Upper lobe of right lung (tissue), 1 donor: ENCODE measurements at regions not wholly inside any gene's neighbourhood (a gene's known extent, or its start where the extent isn't known, plus 50 kb on each side); places are given as distances from the start of the nearest gene placed in this dataset.
A peak's percentile ranks its signal among the peaks of the same experiment; 100 is the strongest.

Source experiments
- ATAC-seq: fragments of 200-7000 bp; cut with Tn5 transposase; one replicate; pipeline ENCODE4 v1.9.1; 2020; ENCODE audit warnings: mild to moderate bottlenecking, moderate library complexity
- DNase-seq: peaks from one replicate; pipeline ENCODE4 v3.0.0-alpha.2; 2020
- H3K27ac ChIP-seq: fragments of 200-600 bp; one replicate; pipeline ENCODE4 v1.8.0; 2022
- H3K27me3 ChIP-seq: fragments of 200-600 bp; one replicate; pipeline ENCODE4 v1.8.0; 2022; ENCODE audit warnings: mild to moderate bottlenecking
- H3K36me3 ChIP-seq: fragments of 200-600 bp; one replicate; pipeline ENCODE4 v1.8.0; 2022
- H3K4me1 ChIP-seq: fragments of 200-600 bp; one replicate; pipeline ENCODE4 v1.8.0; 2022
- H3K4me3 ChIP-seq: fragments of 200-600 bp; one replicate; pipeline ENCODE4 v1.8.0; 2022; ENCODE audit warnings: mild to moderate bottlenecking
- H3K9me3 ChIP-seq: fragments of 200-600 bp; one replicate; pipeline ENCODE4 v1.8.0; 2022
- CTCF ChIP-seq: fragments of 200-600 bp; IDR thresholded peaks from one replicate; pipeline ENCODE4 v1.8.0; 2022; ENCODE audit warnings: antibody characterized with exemption
- intact Hi-C: fragments of 100-400 bp; cut with DNase I; formaldehyde crosslinking; loops from one replicate; pipeline ENCODE4 v1.11.0; 2022
- donor health status: DM: no; HTN: yes; CAD: no; lungs with severe emphysema.

GRCh38 chr15:70258369-70259027 is 160.8 kb upstream of the TLE3 start:
- TF ChIP-seq CTCF: no peak
- H3K36me3 ChIP-seq: no peaks in the 10 kb centered on the region
- H3K4me1 ChIP-seq: peaks cover 29% of the 10 kb centered on the region
- DNase-seq (peak; percentile 82), ATAC-seq (peak; percentile 71)
- no peak overlapping the region for H3K4me3 ChIP-seq
- no peak overlapping the region for H3K27ac ChIP-seq
- H3K9me3 ChIP-seq: no peaks in the 10 kb centered on the region
- intact Hi-C loops: no loop called here
- no peaks in the 10 kb centered on the region for H3K27me3 ChIP-seq

DNA sequence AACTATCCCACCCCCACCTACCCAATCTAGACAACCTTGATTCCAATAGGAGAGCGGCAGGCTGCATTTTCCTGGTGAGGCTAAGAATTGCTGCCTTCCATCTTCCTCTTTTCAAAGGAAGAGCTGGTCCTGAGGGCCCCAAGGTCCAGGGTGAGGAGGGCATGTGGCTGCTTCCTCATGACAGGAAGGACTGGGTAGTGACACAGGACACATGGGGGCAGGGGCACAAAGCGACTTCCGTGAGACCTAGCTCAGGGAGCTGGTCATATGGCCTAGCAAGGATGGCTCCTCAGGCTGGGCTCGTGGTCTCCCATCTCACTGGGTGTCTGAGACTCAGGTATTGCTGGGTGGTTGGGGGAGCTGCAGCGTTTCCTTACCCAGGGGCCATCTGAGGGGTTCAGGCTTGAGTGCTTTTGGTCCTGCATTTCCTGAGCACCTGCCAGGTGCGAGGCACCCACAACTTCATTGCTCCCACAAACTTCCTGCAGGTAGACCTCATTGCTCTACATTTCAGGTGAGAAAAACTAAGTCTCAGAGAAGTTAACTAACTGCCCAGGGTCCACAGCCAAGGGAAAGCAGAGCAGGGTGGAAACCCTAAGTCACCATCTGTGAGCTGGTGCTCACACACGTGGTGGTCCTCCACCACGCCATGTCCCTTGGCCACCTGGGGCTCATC is 160.0 kb upstream of the TLE3 start:
- no peak for TF ChIP-seq CTCF
- Histone ChIP-seq H3K36me3 (no peaks in the 10 kb centered on the region), H3K27me3 (no peaks in the 10 kb centered on the region), H3K4me3 (no peak overlapping the region), H3K4me1 (peaks cover 26% of the 10 kb centered on the region), H3K27ac (no peak overlapping the region), H3K9me3 (no peaks in the 10 kb centered on the region)
- DNase-seq (no peak), ATAC-seq (peak; percentile 72)
- intact Hi-C loops: no loop called here

DNA sequence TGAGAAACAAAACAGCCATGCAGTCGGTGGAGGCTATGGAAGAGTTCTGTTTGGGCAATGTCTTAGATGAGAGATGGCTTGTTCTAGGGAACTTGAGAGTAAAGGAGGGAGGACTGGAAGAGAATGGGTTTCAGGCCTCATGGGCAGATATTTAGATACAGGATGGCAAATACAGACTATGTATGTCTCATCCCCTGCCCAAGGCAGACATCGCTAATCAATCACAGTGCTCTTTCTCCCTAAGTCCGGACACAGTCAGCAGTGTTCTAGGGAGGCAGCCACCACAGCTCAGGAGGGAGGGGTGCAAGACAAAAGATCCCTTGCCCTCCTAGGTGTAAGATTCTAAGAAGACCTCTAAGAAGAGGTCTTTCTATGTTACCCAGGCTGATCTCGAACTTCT is 159.3 kb upstream of the TLE3 start:
- DNase-seq (no peak), ATAC-seq (no peak)
- Histone ChIP-seq H3K4me1 (peaks cover 26% of the 10 kb centered on the region), H3K9me3 (no peaks in the 10 kb centered on the region), H3K36me3 (no peaks in the 10 kb centered on the region), H3K4me3 (no peak overlapping the region), H3K27ac (no peak overlapping the region), H3K27me3 (no peaks in the 10 kb centered on the region)
- intact Hi-C loops: no loop called here
- TF ChIP-seq CTCF: no peak

- ATAC-seq (no peak), DNase-seq (no peak)
- H3K9me3 ChIP-seq: no peaks in the 10 kb centered on the region
- peaks cover 15% of the 10 kb centered on the region for H3K4me1 ChIP-seq
- TF ChIP-seq CTCF: no peak
- intact Hi-C loops: no loop called here
- no peaks in the 10 kb centered on the region for H3K36me3 ChIP-seq
- H3K27me3 ChIP-seq: no peaks in the 10 kb centered on the region
- H3K27ac ChIP-seq: no peak overlapping the region
- no peak overlapping the region for H3K4me3 ChIP-seq
These were observed 156.7 kb upstream of the TLE3 start for GRCh38 chr15:70254311-70254869.

- Histone ChIP-seq H3K4me1 (peaks cover 7% of the 10 kb centered on the region), H3K27ac (no peak overlapping the region), H3K27me3 (no peaks in the 10 kb centered on the region), H3K9me3 (no peaks in the 10 kb centered on the region), H3K36me3 (no peaks in the 10 kb centered on the region), H3K4me3 (no peak overlapping the region)
- no peak for DNase-seq
- TF ChIP-seq CTCF: no peak
- ATAC-seq: no peak
- intact Hi-C loops: no loop called here
These were observed 155.9 kb upstream of the TLE3 start for GRCh38 chr15:70253461-70254156.
